DND-41 (cell line): ENCODE measurements at regions not wholly inside any gene's neighbourhood (a gene's known extent, or its start where the extent isn't known, plus 50 kb on each side); places are given as distances from the start of the nearest gene placed in this dataset.

Experiments
- EZH2 ChIP-seq: IDR thresholded peaks from 3 replicates; pipeline ENCODE4 v1.6.1; 2012; ENCODE audit warnings: borderline replicate concordance, low read depth, mild to moderate bottlenecking, moderate library complexity, low read length, inconsistent platforms; ENCODE audit not compliant: severe bottlenecking
- TF ChIP-seq, protein P1 (sequence below): IDR thresholded peaks from 2 replicates; pipeline ENCODE4 v1.5.1; 2012; ENCODE audit warnings: borderline replicate concordance, low read length, moderate library complexity, mild to moderate bottlenecking; ENCODE audit not compliant: poor library complexity, severe bottlenecking; ENCODE audit errors: extremely low read depth

DNA sequence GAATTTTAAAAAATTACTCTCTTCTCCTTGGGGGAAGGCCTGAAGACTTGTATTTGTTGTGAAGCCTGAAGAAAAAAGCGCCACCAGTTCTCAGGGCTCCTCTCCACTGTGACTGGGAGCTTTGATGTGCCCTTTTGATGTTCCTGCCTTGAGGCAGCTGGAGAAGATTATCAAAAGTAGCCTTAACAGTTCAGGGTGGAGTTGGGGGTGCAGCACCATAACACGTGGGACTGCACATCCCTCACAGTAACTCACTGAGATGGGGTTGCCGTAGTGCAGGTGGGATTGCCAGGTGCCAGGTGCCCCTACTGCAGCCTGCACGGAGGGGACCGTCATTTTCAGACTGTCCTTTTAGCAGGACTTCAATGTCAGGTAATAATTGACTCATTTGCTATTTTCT lies 474.1 kb downstream of the ETNK1 start:
- TF ChIP-seq, protein P1, sequence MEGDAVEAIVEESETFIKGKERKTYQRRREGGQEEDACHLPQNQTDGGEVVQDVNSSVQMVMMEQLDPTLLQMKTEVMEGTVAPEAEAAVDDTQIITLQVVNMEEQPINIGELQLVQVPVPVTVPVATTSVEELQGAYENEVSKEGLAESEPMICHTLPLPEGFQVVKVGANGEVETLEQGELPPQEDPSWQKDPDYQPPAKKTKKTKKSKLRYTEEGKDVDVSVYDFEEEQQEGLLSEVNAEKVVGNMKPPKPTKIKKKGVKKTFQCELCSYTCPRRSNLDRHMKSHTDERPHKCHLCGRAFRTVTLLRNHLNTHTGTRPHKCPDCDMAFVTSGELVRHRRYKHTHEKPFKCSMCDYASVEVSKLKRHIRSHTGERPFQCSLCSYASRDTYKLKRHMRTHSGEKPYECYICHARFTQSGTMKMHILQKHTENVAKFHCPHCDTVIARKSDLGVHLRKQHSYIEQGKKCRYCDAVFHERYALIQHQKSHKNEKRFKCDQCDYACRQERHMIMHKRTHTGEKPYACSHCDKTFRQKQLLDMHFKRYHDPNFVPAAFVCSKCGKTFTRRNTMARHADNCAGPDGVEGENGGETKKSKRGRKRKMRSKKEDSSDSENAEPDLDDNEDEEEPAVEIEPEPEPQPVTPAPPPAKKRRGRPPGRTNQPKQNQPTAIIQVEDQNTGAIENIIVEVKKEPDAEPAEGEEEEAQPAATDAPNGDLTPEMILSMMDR, result no peak
- TF ChIP-seq EZH2, result no peak
